GM23248 (cell line): ENCODE measurements at regions not wholly inside any gene's neighbourhood (a gene's known extent, or its start where the extent isn't known, plus 50 kb on each side); places are given as distances from the start of the nearest gene placed in this dataset.

Experiments used
- DNase-seq: peaks from one replicate; pipeline ENCODE4 v3.0.0-alpha.2; 2015
- H2AFZ ChIP-seq: fragments of 200-600 bp; sonication (generic); 2 replicates; pipeline ENCODE4 v1.6.1; 2016; ENCODE audit warnings: antibody characterized with exemption
- H3F3A ChIP-seq: fragments of 200-600 bp; sonication (generic); 2 replicates; pipeline ENCODE4 v1.6.1; 2016; ENCODE audit warnings: mild to moderate bottlenecking, antibody characterized with exemption, mixed run types; ENCODE audit not compliant: insufficient read depth
- H3K27ac ChIP-seq: fragments of 200-600 bp; sonication (generic); 2 replicates; pipeline ENCODE4 v1.5.1; 2016; ENCODE audit warnings: mild to moderate bottlenecking
- H3K27me3 ChIP-seq: fragments of 200-600 bp; sonication (generic); replicated peaks from 2 replicates; pipeline ENCODE4 v1.6.1; 2016; ENCODE audit warnings: mild to moderate bottlenecking; ENCODE audit not compliant: insufficient read depth
- H3K36me3 ChIP-seq: fragments of 200-600 bp; sonication (generic); 2 replicates; pipeline ENCODE4 v1.6.1; 2016; ENCODE audit warnings: low read depth, mild to moderate bottlenecking
- H3K4me1 ChIP-seq: fragments of 200-600 bp; sonication (generic); 2 replicates; pipeline ENCODE4 v1.6.1; 2016; ENCODE audit warnings: mild to moderate bottlenecking; ENCODE audit not compliant: insufficient read depth
- H3K4me2 ChIP-seq: fragments of 200-600 bp; sonication (generic); one replicate; pipeline ENCODE4 v1.6.1; 2016; ENCODE audit warnings: mild to moderate bottlenecking; ENCODE audit not compliant: unreplicated experiment
- H3K4me3 ChIP-seq: fragments of 200-600 bp; sonication (generic); 2 replicates; pipeline ENCODE4 v1.5.1; 2016; ENCODE audit warnings: mild to moderate bottlenecking
- H3K79me2 ChIP-seq: fragments of 200-600 bp; sonication (generic); 2 replicates; pipeline ENCODE4 v1.6.1; 2016; ENCODE audit warnings: mild to moderate bottlenecking; ENCODE audit not compliant: insufficient read depth
- H3K9ac ChIP-seq: fragments of 200-600 bp; sonication (generic); 2 replicates; pipeline ENCODE4 v1.6.1; 2016; ENCODE audit warnings: mild to moderate bottlenecking
- H3K9me2 ChIP-seq: fragments of 200-600 bp; sonication (generic); 2 replicates; pipeline ENCODE4 v1.6.1; 2016; ENCODE audit warnings: mixed run types, mild to moderate bottlenecking, moderate library complexity; ENCODE audit not compliant: insufficient read depth
- H3K9me3 ChIP-seq: fragments of 200-600 bp; sonication (generic); one replicate; pipeline ENCODE4 v1.6.1; 2017; ENCODE audit warnings: low read depth
- H4K20me1 ChIP-seq: fragments of 200-600 bp; sonication (generic); 2 replicates; pipeline ENCODE4 v1.6.0; 2016; ENCODE audit not compliant: insufficient read depth
- EZH2 ChIP-seq: fragments of 200-600 bp; sonication (generic); IDR thresholded peaks from 2 replicates; pipeline ENCODE4 v1.6.1; 2018; ENCODE audit warnings: antibody characterized with exemption, mild to moderate bottlenecking; ENCODE audit not compliant: insufficient read depth, poor library complexity, severe bottlenecking
- EZH2phosphoT487 ChIP-seq: fragments of 200-600 bp; sonication (generic); IDR thresholded peaks from 2 replicates; pipeline ENCODE4 v1.6.1; 2018; ENCODE audit warnings: antibody characterized with exemption, moderate library complexity, mild to moderate bottlenecking, low read depth; ENCODE audit not compliant: insufficient read depth
- WGBS, 2 experiments: methylation state at CpG; one replicate each; pipeline ENCODE4 v1.1.6; 2015 to 2017; ENCODE audit warnings: low lambda C conversion rate in 2 of 2, low coverage in 1 of 2; ENCODE audit errors: missing lambda C conversion rate in 2 of 2; 5-methylcytosine and 5-hydroxymethylcytosine counted together
- in situ Hi-C: fragments of 300-500 bp; cut with MboI; formaldehyde crosslinking; loops from 2 replicates; pipeline ENCODE4 v1.15.0; 2020

GRCh38 chr2:173644146-173644545, 289.5 kb downstream of the CDCA7 start:
- Histone ChIP-seq H3K4me3 (no peak overlapping the region), H3K36me3 (no peaks in the 10 kb centered on the region), H3F3A (peaks cover 20% of the 10 kb centered on the region; the same call in 1 of the 2 replicates), H2AFZ (peak overlapping the region; percentile 20), H3K4me2 (peak overlapping the region; percentile 38), H3K27me3 (no peaks in the 10 kb centered on the region), H3K9ac (no peak overlapping the region), H3K4me1 (peaks cover 15% of the 10 kb centered on the region), H3K79me2 (no peaks in the 10 kb centered on the region), H3K9me2 (no peaks in the 10 kb centered on the region), H4K20me1 (no peaks in the 10 kb centered on the region), H3K27ac (peak overlapping the region; percentile 43), H3K9me3 (no peaks in the 10 kb centered on the region)
- in situ Hi-C loops, result no loop called here
- 0 to 1% methylated on average over 3 of the region's 3 CpGs for WGBS, 2 experiments
- peak; percentile 88 for DNase-seq
- TF ChIP-seq EZH2 (no peak), EZH2phosphoT487 (no peak)

- H3K27ac ChIP-seq, result no peak overlapping the region
- H3K9me2 ChIP-seq, result no peaks in the 10 kb centered on the region
- TF ChIP-seq EZH2 (no peak), EZH2phosphoT487 (no peak)
- H3K4me3 ChIP-seq, result no peak overlapping the region
- H3K9me3 ChIP-seq, result no peaks in the 10 kb centered on the region
- DNase-seq, result peak; percentile 42
- in situ Hi-C loops, result no loop called here
- H3K36me3 ChIP-seq, result no peaks in the 10 kb centered on the region
- no peaks in the 10 kb centered on the region for H3K27me3 ChIP-seq
- no peaks in the 10 kb centered on the region for H3K79me2 ChIP-seq
- H3F3A ChIP-seq, result peaks cover 31% of the 10 kb centered on the region
- no peaks in the 10 kb centered on the region for H4K20me1 ChIP-seq
- 68 to 76% methylated on average over 8 of the region's 8 CpGs for WGBS, 2 experiments
- H3K4me2 ChIP-seq, result no peak overlapping the region
- no peak overlapping the region for H3K9ac ChIP-seq
- H2AFZ ChIP-seq, result peak overlapping the region; percentile 54; the same call in 1 of the 2 replicates
- H3K4me1 ChIP-seq, result peaks cover 23% of the 10 kb centered on the region
Measured at GRCh38 chr2:173647681-173648311, 293.1 kb downstream of the CDCA7 start.

GRCh38 chr2:173648816-173649215, 294.1 kb downstream of the CDCA7 start:
- Histone ChIP-seq H4K20me1 (no peaks in the 10 kb centered on the region), H3K9me2 (no peaks in the 10 kb centered on the region), H2AFZ (no peak overlapping the region), H3K36me3 (no peaks in the 10 kb centered on the region), H3K4me2 (no peak overlapping the region), H3K79me2 (no peaks in the 10 kb centered on the region), H3K27me3 (no peaks in the 10 kb centered on the region), H3F3A (peaks cover 35% of the 10 kb centered on the region), H3K4me3 (no peak overlapping the region), H3K9me3 (no peaks in the 10 kb centered on the region), H3K4me1 (peaks cover 27% of the 10 kb centered on the region), H3K9ac (no peak overlapping the region), H3K27ac (no peak overlapping the region)
- 97% methylated on average over 2 of the region's 2 CpGs for WGBS, 2 experiments
- in situ Hi-C loops, result no loop called here
- no peak for TF ChIP-seq EZH2phosphoT487
- no peak for TF ChIP-seq EZH2
- no peak for DNase-seq

- Histone ChIP-seq H3K27ac (no peak overlapping the region), H3K4me1 (peaks cover 19% of the 10 kb centered on the region), H3K9me2 (no peaks in the 10 kb centered on the region), H3K9me3 (no peaks in the 10 kb centered on the region), H3K4me2 (no peak overlapping the region), H3K79me2 (no peaks in the 10 kb centered on the region), H4K20me1 (no peaks in the 10 kb centered on the region), H2AFZ (peak overlapping the region; percentile 32), H3K4me3 (no peak overlapping the region), H3F3A (peaks cover 26% of the 10 kb centered on the region), H3K36me3 (no peaks in the 10 kb centered on the region), H3K9ac (no peak overlapping the region), H3K27me3 (no peaks in the 10 kb centered on the region)
- DNase-seq, result no peak
- no peak for TF ChIP-seq EZH2
- TF ChIP-seq EZH2phosphoT487, result no peak
- 41 to 51% methylated on average over 9 of the region's 9 CpGs for WGBS, 2 experiments
- in situ Hi-C loops, result no loop called here
Measured at GRCh38 chr2:173649527-173650219, 295.0 kb downstream of the CDCA7 start.
